Liver (tissue), 8 donors: ENCODE measurements at regions not wholly inside any gene's neighbourhood (a gene's known extent, or its start where the extent isn't known, plus 50 kb on each side); places are given as distances from the start of the nearest gene placed in this dataset.
"Not testable (repeated sequence)": the region's sequence is repeated elsewhere in the genome, so short reads cannot be mapped to it uniquely, and the experiment has no call there.

Source experiments
- DNase-seq: peaks from one replicate; pipeline ENCODE4 v3.0.0-alpha.2; 2017; ENCODE audit warnings: low spot score
- H3K27ac ChIP-seq, 2 donors: one replicate each; pipeline ENCODE4 v1.7.0; 2013; ENCODE audit warnings: inconsistent platforms in 2 of 2, low read length in 2 of 2, control low read depth in 1 of 2, low read depth in 1 of 2, mild to moderate bottlenecking in 1 of 2
- H3K27me3 ChIP-seq, 4 donors: one replicate each; pipeline versions ENCODE4 v1.6.1 to v1.7.0; 2013; ENCODE audit warnings: low read length in 3 of 4, inconsistent platforms in 1 of 4, mild to moderate bottlenecking in 1 of 4, moderate library complexity in 1 of 4; ENCODE audit not compliant: control insufficient read depth in 4 of 4, insufficient read depth in 4 of 4
- H3K36me3 ChIP-seq, 4 donors: one replicate each; pipeline versions ENCODE4 v1.6.1 to v1.7.0; 2013; ENCODE audit warnings: low read length in 3 of 4, mild to moderate bottlenecking in 3 of 4, low read depth in 1 of 4, moderate library complexity in 1 of 4; ENCODE audit not compliant: control insufficient read depth in 4 of 4, insufficient read depth in 3 of 4
- H3K4me1 ChIP-seq, 4 donors: one replicate each; pipeline versions ENCODE4 v1.6.1 to v1.7.0; 2013; ENCODE audit warnings: low read length in 3 of 4, mild to moderate bottlenecking in 3 of 4, moderate library complexity in 1 of 4; ENCODE audit not compliant: control insufficient read depth in 4 of 4, insufficient read depth in 4 of 4
- H3K4me3 ChIP-seq, 3 donors: one replicate each; pipeline versions ENCODE4 v1.6.1 to v1.7.0; 2013; ENCODE audit warnings: low read length in 3 of 3, control low read depth in 1 of 3, low read depth in 1 of 3, mild to moderate bottlenecking in 1 of 3
- H3K9ac ChIP-seq, 2 donors: one replicate each; pipeline ENCODE4 v1.7.0; 2013; ENCODE audit warnings: low read length in 2 of 2, mild to moderate bottlenecking in 2 of 2, moderate library complexity in 2 of 2, control low read depth in 1 of 2, low read depth in 1 of 2
- H3K9me3 ChIP-seq, 4 donors: one replicate each; pipeline versions ENCODE4 v1.6.1 to v1.7.0; 2013; ENCODE audit warnings: low read length in 3 of 4; ENCODE audit not compliant: control insufficient read depth in 4 of 4
- ATF3 ChIP-seq: IDR thresholded peaks from 2 replicates; pipeline ENCODE4 v1.6.1; 2016; ENCODE audit warnings: antibody characterized with exemption
- CTCF ChIP-seq: fragments of 150-350 bp; IDR thresholded peaks from 2 replicates; pipeline ENCODE4 v1.5.1; 2017; ENCODE audit warnings: improper control_type of control experiment, low read depth, low read length; ENCODE audit not compliant: missing input control
- FOXA2 ChIP-seq: IDR thresholded peaks from 2 replicates; pipeline ENCODE4 v1.6.1; 2016; ENCODE audit warnings: antibody characterized with exemption
- GABPA ChIP-seq, 2 donors: IDR thresholded peaks in 1 of 2; conservative IDR thresholded peaks in 1 of 2; 2 replicates each; pipeline ENCODE4 v1.6.1; 2016; ENCODE audit warnings: antibody characterized with exemption in 2 of 2, mild to moderate bottlenecking in 1 of 2, moderate library complexity in 1 of 2
- HNF4A ChIP-seq, 2 donors: conservative IDR thresholded peaks; 2 replicates each; pipeline ENCODE4 v1.6.1; 2016; ENCODE audit warnings: antibody characterized with exemption in 2 of 2, mild to moderate bottlenecking in 2 of 2
- HNF4G ChIP-seq: IDR thresholded peaks from 2 replicates; pipeline ENCODE4 v1.6.1; 2016; ENCODE audit warnings: antibody characterized with exemption
- JUND ChIP-seq, 2 donors: IDR thresholded peaks; 2 replicates each; pipeline ENCODE4 v1.6.1; 2016; ENCODE audit warnings: antibody characterized with exemption in 2 of 2
- MAX ChIP-seq: IDR thresholded peaks from 2 replicates; pipeline ENCODE4 v1.6.1; 2016; ENCODE audit warnings: antibody characterized with exemption
- NR2F2 ChIP-seq: IDR thresholded peaks from 2 replicates; pipeline ENCODE4 v1.6.1; 2016; ENCODE audit warnings: antibody characterized with exemption
- RAD21 ChIP-seq, 2 donors: IDR thresholded peaks; 2 replicates each; pipeline ENCODE4 v1.6.1; 2016; ENCODE audit warnings: antibody characterized with exemption in 2 of 2, mild to moderate bottlenecking in 2 of 2
- RXRA ChIP-seq, 2 donors: IDR thresholded peaks; 2 replicates each; pipeline ENCODE4 v1.6.1; 2017 to 2018; ENCODE audit warnings: antibody characterized with exemption in 2 of 2, mild to moderate bottlenecking in 1 of 2
- SP1 ChIP-seq: IDR thresholded peaks from 2 replicates; pipeline ENCODE4 v1.6.1; 2018; ENCODE audit warnings: antibody characterized with exemption, mild to moderate bottlenecking
- TAF1 ChIP-seq: conservative IDR thresholded peaks from 2 replicates; pipeline ENCODE4 v1.6.1; 2016; ENCODE audit warnings: antibody characterized with exemption, mild to moderate bottlenecking
- YY1 ChIP-seq: IDR thresholded peaks from 2 replicates; pipeline ENCODE4 v1.6.1; 2016; ENCODE audit warnings: antibody characterized with exemption, mild to moderate bottlenecking
- ZBTB33 ChIP-seq: IDR thresholded peaks from 2 replicates; pipeline ENCODE4 v1.6.1; 2016; ENCODE audit warnings: antibody characterized with exemption
- WGBS: extraction: QIAGEN DNeasy Blood & Tissue Kit; methylation state at CpG from one replicate; pipeline ENCODE4 v1.1.7; 2013; 5-methylcytosine and 5-hydroxymethylcytosine counted together
- donor health status: healthy.
- donor health status: healthy.
- donor health status: healthy.
- donor health status: healthy.
- donor health status: healthy.

- H3K4me1 ChIP-seq = no peaks in the 10 kb centered on the region
- no peak overlapping the region for H3K4me3 ChIP-seq
- H3K36me3 ChIP-seq = no peaks in the 10 kb centered on the region
- 65% methylated on average over 3 of the region's 3 CpGs for WGBS
- peak overlapping the region in 1 of 2 donors; percentile 37 for H3K27ac ChIP-seq
- H3K27me3 ChIP-seq = peaks cover 0 to 11% (median 0%) of the 10 kb centered on the region in 4 donors
- H3K9me3 ChIP-seq = peaks cover 3 to 10% (median 5%) of the 10 kb centered on the region in 4 donors
- TF ChIP-seq NR2F2 (peak; percentile 79), MAX (peak; percentile 33), FOXA2 (no peak), ZBTB33 (no peak), RXRA (IDR thresholded peaks at IDR 0.05) (peak in 1 of 2 donors; percentile 1), SP1 (peak; percentile 19), ATF3 (no peak), RAD21 (IDR thresholded peaks at IDR 0.05) (peak; percentile 21 to 38)
- H3K9ac ChIP-seq = no peak overlapping the region
- DNase-seq = no peak
Measured at GRCh38 chr5:38622723-38623129, 66.3 kb upstream of the LIFR start.

- not testable (repeated sequence) for H3K9ac ChIP-seq, H3K9me3 ChIP-seq, DNase-seq
Measured at GRCh38 chr5:38624541-38624940, 68.1 kb upstream of the LIFR start.

GRCh38 chr5:38631376-38631775 lies 74.9 kb upstream of the LIFR start:
- WGBS = 94% methylated on average over 24 of the region's 24 CpGs
- not testable (repeated sequence) for H3K27ac ChIP-seq, H3K36me3 ChIP-seq, DNase-seq, H3K9ac ChIP-seq, H3K4me3 ChIP-seq, H3K4me1 ChIP-seq
- Histone ChIP-seq H3K27me3 (peaks cover 0 to 10% (median 4%) of the 10 kb centered on the region in 4 donors), H3K9me3 (peaks cover 11 to 27% (median 11%) of the 10 kb centered on the region in 4 donors)

More at GRCh38 chr5:38624541-38624940, 68.1 kb upstream of the LIFR start:
- H3K4me3 ChIP-seq, H3K27ac ChIP-seq, H3K36me3 ChIP-seq, H3K4me1 ChIP-seq: not testable (repeated sequence)
- peaks cover 0 to 11% (median 0%) of the 10 kb centered on the region in 4 donors for H3K27me3 ChIP-seq
- 92% methylated on average over 12 of the region's 12 CpGs for WGBS

- Histone ChIP-seq H3K9me3 (peaks cover 11 to 27% (median 11%) of the 10 kb centered on the region in 4 donors), H3K36me3 (no peaks in the 10 kb centered on the region), H3K4me1 (peaks cover 0 to 12% (median 9%) of the 10 kb centered on the region in 4 donors), H3K27ac (no peak overlapping the region), H3K4me3 (no peak overlapping the region), H3K9ac (no peak overlapping the region), H3K27me3 (peaks cover 0 to 15% (median 4%) of the 10 kb centered on the region in 4 donors)
- DNase-seq = no peak
- no peak for TF ChIP-seq TAF1
- TF ChIP-seq ATF3 = no peak
- no peak for TF ChIP-seq HNF4A (conservative IDR thresholded peaks at IDR 0.05)
- no peak for TF ChIP-seq MAX
- no peak for TF ChIP-seq HNF4G
- no peak for TF ChIP-seq GABPA (IDR thresholded peaks at IDR 0.05 in 1 of 2, conservative IDR thresholded peaks at IDR 0.05 in 1 of 2)
- TF ChIP-seq ZBTB33 = no peak
- TF ChIP-seq YY1 = no peak
- TF ChIP-seq CTCF = no peak
- no peak for TF ChIP-seq JUND (IDR thresholded peaks at IDR 0.05)
- WGBS = 42% methylated on average over 4 of the region's 4 CpGs
Measured at GRCh38 chr5:38634568-38635369, 78.3 kb upstream of the LIFR start.
